ENCODE measurements at regions not wholly inside any gene's neighbourhood (a gene's known extent, or its start where the extent isn't known, plus 50 kb on each side); places are given as distances from the start of the nearest gene placed in this dataset.
"Not testable (repeated sequence)": the region's sequence is repeated elsewhere in the genome, so short reads cannot be mapped to it uniquely, and the experiment has no call there.

- DNase-seq (ENCODE audit: low read depth in 4 of 4, low spot score in 1 of 4): no peak
These were observed 628.4 kb upstream of the TMPRSS15 start for GRCh38 chr21:19031953-19032352.

- DNase-seq (ENCODE audit: low read depth in 4 of 4, low spot score in 1 of 4): no peak
These were observed 630.5 kb upstream of the TMPRSS15 start for GRCh38 chr21:19034041-19034440.

GRCh38 chr21:19034560-19034959 is 631.0 kb upstream of the TMPRSS15 start:
- DNase-seq (ENCODE audit: low read depth in 4 of 4, low spot score in 1 of 4): no peak

- DNase-seq (ENCODE audit: low read depth in 4 of 4, low spot score in 1 of 4): no peak
These were observed 642.3 kb upstream of the TMPRSS15 start for GRCh38 chr21:19045876-19046275.

GRCh38 chr21:19048098-19048672 is 644.6 kb upstream of the TMPRSS15 start:
- DNase-seq (ENCODE audit: low read depth in 4 of 4, low spot score in 1 of 4): no peak

- DNase-seq (ENCODE audit: low read depth in 4 of 4, low spot score in 1 of 4): no peak
These were observed 646.0 kb upstream of the TMPRSS15 start for GRCh38 chr21:19049567-19049966.

- no peak for DNase-seq (ENCODE audit: low read depth in 4 of 4, low spot score in 1 of 4)
These were observed 661.6 kb upstream of the TMPRSS15 start for GRCh38 chr21:19065164-19065563.

- DNase-seq (ENCODE audit: low read depth in 4 of 4, low spot score in 1 of 4): no peak
These were observed 672.4 kb upstream of the TMPRSS15 start for GRCh38 chr21:19076031-19076430.

GRCh38 chr21:19109694-19110093 is 706.1 kb upstream of the TMPRSS15 start:
- DNase-seq (ENCODE audit: low read depth in 4 of 4, low spot score in 1 of 4): no peak

GRCh38 chr21:19119259-19119658 is 715.7 kb upstream of the TMPRSS15 start:
- not testable (repeated sequence) for DNase-seq (ENCODE audit: low read depth in 4 of 4, low spot score in 1 of 4)

- DNase-seq (ENCODE audit: low read depth in 4 of 4, low spot score in 1 of 4): no peak
These were observed 717.0 kb upstream of the TMPRSS15 start for GRCh38 chr21:19120591-19120990.

GRCh38 chr21:19122356-19122755 is 718.8 kb upstream of the TMPRSS15 start:
- no peak for DNase-seq (ENCODE audit: low read depth in 4 of 4, low spot score in 1 of 4)

- DNase-seq (ENCODE audit: low read depth in 4 of 4, low spot score in 1 of 4): no peak
These were observed 719.5 kb upstream of the TMPRSS15 start for GRCh38 chr21:19123053-19123452.

- no peak for DNase-seq (ENCODE audit: low read depth in 4 of 4, low spot score in 1 of 4)
These were observed 719.9 kb upstream of the TMPRSS15 start for GRCh38 chr21:19123525-19123924.

- no peak for DNase-seq (ENCODE audit: low read depth in 4 of 4, low spot score in 1 of 4)
These were observed 721.1 kb upstream of the TMPRSS15 start for GRCh38 chr21:19124691-19125090.

GRCh38 chr21:19130379-19131028 is 726.9 kb upstream of the TMPRSS15 start:
- DNase-seq (ENCODE audit: low read depth in 4 of 4, low spot score in 1 of 4): no peak

- no peak for DNase-seq (ENCODE audit: low read depth in 4 of 4, low spot score in 1 of 4)
These were observed 737.9 kb upstream of the TMPRSS15 start for GRCh38 chr21:19141511-19141910.

- DNase-seq (ENCODE audit: low read depth in 4 of 4, low spot score in 1 of 4): no peak
These were observed 742.2 kb upstream of the TMPRSS15 start for GRCh38 chr21:19145682-19146293.

GRCh38 chr21:19148056-19148455 is 744.5 kb upstream of the TMPRSS15 start:
- DNase-seq (ENCODE audit: low read depth in 4 of 4, low spot score in 1 of 4): no peak

- no peak for DNase-seq (ENCODE audit: low read depth in 4 of 4, low spot score in 1 of 4)
These were observed 768.0 kb upstream of the TMPRSS15 start for GRCh38 chr21:19171585-19171984.

GRCh38 chr21:19181604-19182140 is 778.1 kb upstream of the TMPRSS15 start:
- DNase-seq (ENCODE audit: low read depth in 4 of 4, low spot score in 1 of 4): no peak

- no peak for DNase-seq (ENCODE audit: low read depth in 4 of 4, low spot score in 1 of 4)
These were observed 794.4 kb upstream of the TMPRSS15 start for GRCh38 chr21:19197950-19198349.

Data from stimulated activated CD4-positive, alpha-beta T cell treated with anti-CD3 and anti-CD28 coated beads, Interleukin-1b, Interleukin-23, amount 100 ng/mL, for 24 hours (primary cell).